ENCODE measurements at regions not wholly inside any gene's neighbourhood (a gene's known extent, or its start where the extent isn't known, plus 50 kb on each side); places are given as distances from the start of the nearest gene placed in this dataset.

GRCh38 chr18:72342933-72343332 is 201.2 kb downstream of the CBLN2 start:
- no peak for DNase-seq

GRCh38 chr18:72339976-72340375 is 204.2 kb downstream of the CBLN2 start:
- DNase-seq, result no peak

GRCh38 chr18:72336786-72337185 is 207.4 kb downstream of the CBLN2 start:
- no peak for DNase-seq

DNA sequence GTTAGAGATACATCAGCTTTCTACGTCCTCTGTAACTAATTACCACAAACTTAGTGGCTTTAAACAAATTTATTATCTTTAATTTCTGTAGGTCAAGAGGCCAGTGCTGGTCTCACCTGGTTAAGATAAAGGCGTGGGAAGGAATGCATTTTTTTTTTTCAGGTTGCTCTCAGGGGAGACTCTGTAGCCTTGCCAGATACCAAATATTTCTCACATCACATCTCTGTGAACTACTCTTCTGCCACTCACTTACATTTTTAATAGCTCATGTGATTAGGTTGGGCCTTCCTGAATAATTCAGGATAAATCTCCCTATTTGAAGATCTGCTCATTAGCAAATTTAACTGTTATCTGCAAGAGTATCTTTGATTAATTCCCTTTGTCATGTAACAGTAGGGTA is 214.6 kb downstream of the CBLN2 start:
- no peak for DNase-seq

DNA sequence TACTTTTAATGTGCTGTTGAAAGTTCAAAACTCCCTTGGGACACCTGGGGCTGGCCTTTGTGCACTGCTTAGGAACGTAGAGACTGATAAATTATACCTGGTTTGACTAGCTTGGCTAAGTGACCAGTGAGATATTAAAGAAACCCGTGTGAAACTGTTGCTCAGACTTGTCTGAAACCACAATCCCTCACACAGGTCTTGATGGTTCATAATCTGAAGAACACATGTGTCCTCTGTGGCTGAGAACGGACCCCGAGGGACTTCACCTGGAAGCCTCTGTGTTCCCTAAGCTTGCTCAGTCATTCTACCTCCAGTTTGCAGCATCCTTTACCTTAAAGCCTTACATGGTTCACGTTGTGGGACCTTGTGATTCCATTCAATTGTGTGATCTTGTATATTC is 218.8 kb downstream of the CBLN2 start:
- no peak for DNase-seq

DNA sequence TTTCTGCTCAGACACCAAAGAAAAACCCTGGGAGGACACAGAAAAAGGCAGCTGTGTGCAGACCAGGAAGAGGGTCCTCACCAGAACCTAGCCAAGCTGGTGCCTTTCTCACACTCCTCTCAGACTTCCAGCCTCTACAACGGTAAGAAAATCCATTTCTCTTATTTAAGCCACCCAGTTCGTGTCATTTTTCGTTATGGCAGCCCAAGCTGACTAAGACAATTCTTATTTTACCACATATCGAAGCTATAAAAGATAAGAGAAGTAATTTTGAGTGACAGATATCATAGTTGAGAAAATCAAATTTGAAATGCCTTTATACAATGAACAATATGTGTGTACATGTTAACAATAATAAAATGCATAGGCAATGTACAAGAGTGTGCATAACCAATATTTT is 219.5 kb downstream of the CBLN2 start:
- DNase-seq, result no peak

- DNase-seq, result no peak
Measured at GRCh38 chr18:72316497-72316896, 227.6 kb downstream of the CBLN2 start.

DNA sequence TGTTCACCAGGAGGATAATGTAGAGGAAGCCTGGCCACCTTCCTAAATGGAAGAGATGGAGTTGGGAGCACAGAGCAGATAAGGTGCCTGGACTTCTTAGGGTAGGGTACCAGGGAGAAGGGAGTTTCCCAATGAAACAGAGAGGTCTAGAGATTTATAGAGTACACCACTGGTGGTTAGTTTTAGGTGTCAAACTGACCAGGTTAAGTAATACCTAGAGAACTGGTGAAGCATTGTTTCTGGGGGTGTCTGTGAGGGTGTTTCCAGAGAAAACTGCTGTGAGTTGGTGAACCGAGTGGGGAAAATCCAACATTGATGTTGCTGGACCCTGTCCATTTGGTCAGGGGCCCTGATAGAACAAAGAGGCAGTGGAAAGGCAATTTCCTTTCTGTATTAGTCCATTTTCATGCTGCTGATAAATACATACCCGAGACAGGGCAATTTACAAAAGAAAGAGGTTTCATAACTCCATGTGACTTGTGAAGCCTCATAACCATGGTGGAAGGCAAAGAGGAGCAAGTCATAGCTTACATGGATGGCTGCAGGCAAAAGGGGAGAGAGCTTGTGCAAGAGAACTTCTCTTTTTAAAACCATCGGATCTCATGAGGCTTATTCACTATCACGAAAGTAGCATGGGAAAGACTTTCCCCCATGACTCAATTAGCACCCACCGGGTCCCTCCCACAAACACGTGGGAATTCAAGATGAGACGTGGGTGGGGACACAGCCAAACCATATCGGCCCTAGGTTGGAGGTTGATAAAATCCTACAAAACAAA is 260.8 kb downstream of the CBLN2 start:
- DNase-seq, result no peak

DNA sequence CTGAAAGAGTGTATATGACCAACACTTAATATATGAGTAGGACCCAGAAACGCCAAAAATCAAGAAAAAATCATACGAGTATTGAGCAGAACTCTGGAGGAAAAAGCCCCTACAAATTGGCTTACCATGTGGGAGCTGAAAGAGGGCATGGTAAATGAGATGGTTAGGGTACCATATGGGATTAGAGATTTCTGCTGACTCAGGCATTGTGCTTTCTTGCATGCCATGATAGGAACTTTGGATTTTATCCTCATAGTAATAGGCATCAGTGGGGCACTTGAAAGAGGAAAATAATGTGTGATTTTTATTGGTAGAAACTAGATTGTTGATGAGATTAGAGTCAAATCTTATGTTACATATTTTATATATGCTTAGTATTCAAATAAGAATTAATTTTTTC is 271.1 kb downstream of the CBLN2 start:
- no peak for DNase-seq

- DNase-seq, result no peak
Measured at GRCh38 chr18:72261590-72261989, 282.6 kb downstream of the CBLN2 start.

- no peak for DNase-seq
Measured at GRCh38 chr18:72246076-72246475, 298.1 kb downstream of the CBLN2 start.

DNA sequence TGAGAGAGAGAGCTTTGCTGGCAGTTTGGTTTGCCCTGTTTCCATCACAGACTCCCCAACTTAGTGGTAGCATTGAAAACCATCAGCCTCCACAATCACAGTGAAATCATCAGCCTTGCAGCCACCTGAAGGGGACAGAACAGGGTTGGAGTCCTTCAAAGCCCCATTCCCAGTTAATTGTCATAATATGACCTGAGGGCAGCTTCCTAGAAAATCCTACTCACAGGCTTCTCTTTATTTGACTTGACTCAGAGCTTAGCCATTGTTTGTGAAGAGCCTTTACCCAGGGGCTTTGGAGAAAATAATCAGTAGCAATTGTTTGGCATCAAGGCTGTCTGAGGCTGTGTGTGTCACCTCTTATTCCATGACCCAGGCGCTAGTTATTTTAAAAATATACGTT is 308.7 kb downstream of the CBLN2 start:
- DNase-seq, result no peak

DNA sequence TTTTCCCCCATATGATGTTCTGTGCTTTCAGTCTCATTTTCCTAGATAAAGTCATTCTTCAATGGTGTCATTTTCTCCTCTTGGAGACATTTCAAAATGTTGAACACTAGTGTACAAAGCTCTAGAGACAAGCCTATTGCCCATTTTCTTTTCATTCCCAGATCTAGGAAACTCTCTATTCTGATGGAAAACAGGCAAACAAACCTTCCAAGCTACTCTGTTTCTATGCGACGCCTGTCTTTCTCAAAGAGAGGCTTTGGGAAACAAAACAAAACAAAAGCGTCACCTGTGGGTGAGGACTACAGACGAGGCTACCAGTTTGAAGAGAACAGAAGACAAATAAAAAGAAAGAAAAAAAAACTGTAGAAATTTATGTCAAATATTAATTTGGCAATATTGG is 311.0 kb downstream of the CBLN2 start:
- DNase-seq, result no peak

DNA sequence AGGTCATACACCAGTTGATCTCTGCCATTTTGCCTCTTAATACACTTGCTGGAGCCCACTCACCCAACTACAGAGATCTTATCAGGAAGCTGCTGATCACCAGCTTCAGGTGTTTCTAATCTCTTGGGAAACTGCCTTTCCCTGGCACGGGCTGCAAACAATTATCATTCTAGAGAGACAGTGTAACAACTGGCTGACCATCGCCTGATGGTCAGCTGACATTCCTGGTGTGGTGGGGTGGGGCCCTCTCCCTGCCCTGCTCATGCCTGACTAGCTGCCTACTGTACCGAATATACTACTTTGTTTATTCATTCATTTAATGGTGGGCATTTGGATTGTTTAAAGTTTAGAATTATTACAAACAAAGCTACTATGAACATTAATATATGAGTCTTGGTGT is 311.5 kb downstream of the CBLN2 start:
- DNase-seq, result no peak

DNA sequence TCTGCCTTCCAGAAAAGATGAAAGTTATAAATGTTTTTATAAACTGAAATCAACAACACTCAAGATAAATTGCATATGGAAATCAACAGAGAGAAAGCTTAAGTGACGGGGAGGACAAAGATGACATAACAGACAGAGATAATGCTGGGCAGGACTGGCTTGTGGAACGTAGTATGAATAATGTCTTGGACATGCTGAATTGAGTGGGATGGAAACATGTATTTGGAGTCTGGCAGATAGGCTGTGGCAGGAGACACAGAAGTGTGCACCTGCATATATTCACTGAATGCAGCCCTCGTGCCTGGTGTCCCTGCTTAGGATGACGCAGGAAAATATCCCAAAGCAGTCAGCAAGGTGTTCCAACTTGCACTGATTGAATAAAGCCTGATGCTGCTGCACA is 318.2 kb downstream of the CBLN2 start:
- DNase-seq, result no peak

DNA sequence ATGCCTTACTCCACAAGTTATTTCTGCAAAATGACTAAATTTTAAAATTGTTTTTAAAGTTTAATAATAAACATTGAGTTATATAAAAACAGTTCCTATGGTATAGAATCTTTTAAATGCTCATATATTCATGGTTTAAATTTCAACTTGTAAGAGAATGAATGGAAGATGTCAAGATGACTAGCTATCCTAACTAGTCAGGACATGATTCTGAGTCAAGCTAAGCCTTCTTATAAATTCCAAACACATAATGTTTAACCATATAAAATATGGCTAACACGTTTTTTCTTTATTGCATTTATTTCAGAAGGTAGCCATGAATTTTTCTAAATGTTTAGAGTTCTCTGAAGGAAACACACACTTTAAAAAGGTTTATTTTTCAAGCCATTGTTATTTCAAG is 320.4 kb downstream of the CBLN2 start:
- DNase-seq, result no peak

DNA sequence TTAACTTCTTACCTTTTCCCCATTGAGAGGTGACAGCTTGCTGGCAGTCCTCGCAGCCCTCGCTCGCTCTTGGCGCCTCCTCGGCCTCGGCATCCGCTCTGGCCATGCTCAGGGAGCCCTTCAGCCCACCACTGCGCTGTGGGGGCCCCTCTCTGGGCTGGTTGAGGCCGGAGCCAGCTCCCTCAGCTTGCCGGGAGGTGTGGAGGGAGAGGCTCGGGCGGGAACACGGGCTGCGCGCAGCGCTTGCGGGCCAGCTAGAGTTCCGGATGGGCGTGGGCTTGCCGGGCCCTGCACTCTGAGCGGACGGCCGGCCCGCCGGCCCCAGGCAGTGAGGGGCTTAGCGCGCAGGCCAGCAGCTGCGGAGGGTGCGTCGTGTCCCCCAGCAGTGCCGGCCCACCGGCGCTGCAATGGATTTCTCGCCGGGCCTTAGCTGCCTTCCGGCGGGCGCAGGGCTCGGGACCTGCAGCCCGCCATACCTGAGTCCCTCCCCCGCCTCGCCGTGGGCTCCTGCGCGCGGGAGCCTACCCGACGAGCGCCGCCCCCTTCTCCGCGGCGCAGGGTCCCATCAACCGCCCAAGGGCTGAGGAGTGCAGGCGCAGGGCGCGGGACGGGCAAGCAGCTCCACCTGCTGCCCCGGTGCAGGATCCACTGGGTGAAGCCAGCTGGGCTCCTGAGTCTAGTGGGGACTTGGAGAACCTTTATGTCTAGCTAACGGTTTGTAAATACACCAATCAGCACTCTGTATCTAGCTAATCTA is 335.0 kb downstream of the CBLN2 start:
- DNase-seq, result no peak

GRCh38 chr18:72207280-72207679 is 336.9 kb downstream of the CBLN2 start:
- no peak for DNase-seq

DNA sequence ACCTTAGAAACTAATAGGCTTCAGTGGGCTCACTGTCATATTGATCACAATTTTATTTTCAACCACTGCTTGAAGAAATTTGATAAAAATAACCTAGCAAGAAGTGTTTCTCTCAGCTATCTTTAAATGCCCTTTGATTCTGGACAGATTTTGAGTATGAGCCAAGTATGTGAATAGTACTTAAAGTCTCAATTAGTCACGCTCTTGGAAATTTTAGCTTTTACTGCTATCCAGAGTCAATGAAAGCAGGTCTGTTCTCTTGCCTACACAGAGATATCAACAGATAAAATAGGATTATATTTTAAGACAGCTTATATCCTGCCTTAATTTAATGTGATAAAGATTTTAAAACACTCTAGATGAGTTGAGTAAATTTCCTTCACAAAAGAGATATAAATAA is 337.3 kb downstream of the CBLN2 start:
- DNase-seq, result no peak

- DNase-seq, result no peak
Measured at GRCh38 chr18:72201032-72201431, 343.1 kb downstream of the CBLN2 start.

GRCh38 chr18:72197591-72197990 is 346.6 kb downstream of the CBLN2 start:
- no peak for DNase-seq

- DNase-seq, result no peak
Measured at GRCh38 chr18:72194072-72194471, 350.1 kb downstream of the CBLN2 start.

DNA sequence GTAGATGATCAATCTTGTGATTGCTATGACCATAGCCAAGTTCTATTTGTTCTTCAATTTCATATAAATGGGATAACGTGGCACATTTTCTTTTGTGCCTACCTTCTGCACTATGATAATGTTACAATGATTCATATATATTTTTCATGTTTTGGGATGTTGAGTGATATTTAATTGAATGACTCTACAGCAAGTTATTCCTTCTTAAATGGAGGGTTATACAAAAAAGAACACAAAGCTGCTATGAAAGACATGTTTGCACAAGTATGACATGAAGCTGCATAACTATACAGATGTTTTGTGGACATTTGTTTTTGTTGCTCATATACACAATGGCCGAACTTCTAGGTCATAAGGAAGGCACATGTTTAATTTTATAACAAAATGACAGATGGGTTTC is 356.2 kb downstream of the CBLN2 start:
- DNase-seq, result no peak

DNA sequence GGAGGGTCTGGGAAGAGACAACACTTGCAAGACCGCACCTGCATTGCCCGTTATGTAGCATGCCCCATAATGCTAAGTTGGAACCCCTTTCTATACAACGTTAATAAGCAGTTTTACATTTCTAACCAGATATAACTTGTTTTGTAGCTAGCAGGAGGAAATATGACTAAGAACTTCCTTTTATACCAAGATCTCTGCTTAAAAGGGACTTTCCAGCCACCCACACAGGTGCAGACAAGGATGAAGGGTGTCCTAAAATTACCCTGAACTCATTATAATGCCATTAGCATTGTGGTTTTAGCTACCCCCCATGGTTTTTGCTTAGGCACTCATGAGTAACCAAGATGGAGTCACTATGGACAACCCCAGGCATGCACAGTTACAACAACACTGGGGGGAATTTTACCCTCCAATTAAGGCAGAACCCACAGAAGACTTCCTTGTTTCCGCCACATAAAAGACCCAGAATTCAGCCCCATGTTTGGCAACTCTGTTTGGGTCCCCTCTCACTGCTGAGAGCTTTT is 362.8 kb downstream of the CBLN2 start:
- DNase-seq, result no peak
